Neural progenitor cell (in vitro differentiated cells): ENCODE measurements at regions not wholly inside any gene's neighbourhood (a gene's known extent, or its start where the extent isn't known, plus 50 kb on each side); places are given as distances from the start of the nearest gene placed in this dataset.

ENCODE experiments used
- DNase-seq: peaks from one replicate; pipeline ENCODE4 v3.0.0-alpha.2; 2016; ENCODE audit warnings: low spot score
- H2AFZ ChIP-seq: fragments of 200-600 bp; sonication (generic); replicated peaks from 2 replicates; pipeline ENCODE4 v1.6.1; 2016; ENCODE audit warnings: antibody characterized with exemption
- H3F3A ChIP-seq: fragments of 200-600 bp; sonication (generic); 2 replicates; pipeline ENCODE4 v1.6.1; 2016; ENCODE audit warnings: antibody characterized with exemption, low read depth
- H3K27ac ChIP-seq: fragments of 200-600 bp; sonication (generic); 2 replicates; pipeline ENCODE4 v1.5.1; 2016; ENCODE audit warnings: mild to moderate bottlenecking
- H3K27me3 ChIP-seq: fragments of 200-600 bp; sonication (generic); 2 replicates; pipeline ENCODE4 v1.6.1; 2016; ENCODE audit warnings: mild to moderate bottlenecking, moderate library complexity
- H3K36me3 ChIP-seq: fragments of 200-600 bp; sonication (generic); 2 replicates; pipeline ENCODE4 v1.5.1; 2016
- H3K4me1 ChIP-seq: fragments of 200-600 bp; sonication (generic); 2 replicates; pipeline ENCODE4 v1.6.1; 2016; ENCODE audit warnings: mixed run types
- H3K4me2 ChIP-seq: fragments of 200-600 bp; sonication (generic); 2 replicates; pipeline ENCODE4 v1.6.1; 2016
- H3K4me3 ChIP-seq: fragments of 200-600 bp; sonication (generic); 2 replicates; pipeline ENCODE4 v1.5.1; 2016
- H3K79me2 ChIP-seq: fragments of 200-600 bp; sonication (generic); 2 replicates; pipeline ENCODE4 v1.6.1; 2016; ENCODE audit warnings: low read depth
- H3K9ac ChIP-seq: fragments of 200-600 bp; sonication (generic); 2 replicates; pipeline ENCODE4 v1.6.1; 2016
- H3K9me3 ChIP-seq: fragments of 200-600 bp; sonication (generic); 2 replicates; pipeline ENCODE4 v1.5.1; 2016; ENCODE audit warnings: low read depth
- H4K20me1 ChIP-seq: fragments of 200-600 bp; sonication (generic); 2 replicates; pipeline ENCODE4 v1.6.1; 2016; ENCODE audit warnings: low read depth
- H3K27ac Mint-ChIP-seq: 3 replicates; pipeline ENCODE4 v1.8.0; 2021; ENCODE audit warnings: mixed read lengths
- H3K27me3 Mint-ChIP-seq: 2 replicates; pipeline ENCODE4 v1.8.0; 2022; ENCODE audit warnings: low read depth, mild to moderate bottlenecking, inconsistent platforms, moderate library complexity, mixed read lengths; ENCODE audit not compliant: insufficient read depth
- H3K36me3 Mint-ChIP-seq: 3 replicates; pipeline ENCODE4 v1.8.0; 2021; ENCODE audit warnings: mixed read lengths
- H3K4me1 Mint-ChIP-seq: 3 replicates; pipeline ENCODE4 v1.8.0; 2021; ENCODE audit warnings: mixed read lengths
- H3K4me3 Mint-ChIP-seq: 3 replicates; pipeline ENCODE4 v1.8.0; 2021; ENCODE audit warnings: mild to moderate bottlenecking, moderate library complexity, mixed read lengths
- H3K9me3 Mint-ChIP-seq: 3 replicates; pipeline ENCODE4 v1.8.0; 2020; ENCODE audit warnings: mixed read lengths
- CTCF ChIP-seq: fragments of 200-600 bp; sonication (generic); IDR thresholded peaks from 2 replicates; pipeline ENCODE4 v1.5.1; 2017; ENCODE audit warnings: antibody characterized with exemption, mild to moderate bottlenecking
- EZH2 ChIP-seq: fragments of 200-600 bp; sonication (generic); IDR thresholded peaks from 2 replicates; pipeline ENCODE4 v1.6.1; 2017; ENCODE audit warnings: antibody characterized with exemption, mild to moderate bottlenecking, moderate library complexity
- EZH2phosphoT487 ChIP-seq: fragments of 200-600 bp; sonication (generic); IDR thresholded peaks from 2 replicates; pipeline ENCODE4 v1.6.1; 2017; ENCODE audit warnings: antibody characterized with exemption

DNA sequence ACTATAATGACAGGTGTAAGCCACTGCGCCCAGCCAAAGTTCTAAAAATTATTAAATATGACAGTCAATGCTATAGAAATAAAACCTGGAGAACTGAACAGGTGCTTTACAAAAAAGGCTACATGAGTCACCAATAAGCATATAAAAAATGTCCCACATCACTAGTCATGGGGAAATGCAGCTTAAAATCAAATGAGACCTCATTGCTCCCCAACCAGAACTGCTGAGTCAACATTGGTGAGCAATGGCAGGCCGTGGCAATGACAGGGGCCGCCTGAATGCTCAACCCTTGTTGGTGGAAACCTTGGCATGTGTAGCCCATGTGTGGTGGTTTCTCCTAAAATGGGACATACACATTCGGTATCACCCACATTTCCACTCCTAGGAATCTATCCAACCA lies 352.3 kb upstream of the KLF6 start:
- Histone ChIP-seq H3K36me3 (no peaks in the 10 kb centered on the region), H3K27me3 (no peaks in the 10 kb centered on the region), H3K79me2 (no peaks in the 10 kb centered on the region), H3K4me3 (no peak overlapping the region), H3K27ac (no peak overlapping the region), H2AFZ (no peak overlapping the region), H3K9me3 (no peaks in the 10 kb centered on the region), H3K9ac (no peak overlapping the region), H3K4me1 (no peaks in the 10 kb centered on the region), H3K4me2 (no peak overlapping the region), H4K20me1 (no peaks in the 10 kb centered on the region), H3F3A (no peaks in the 10 kb centered on the region)
- no peak overlapping the region for H3K27ac Mint-ChIP-seq
- H3K4me3 Mint-ChIP-seq: no peak overlapping the region
- TF ChIP-seq CTCF (no peak), EZH2phosphoT487 (no peak), EZH2 (no peak)
- peaks cover 24% of the 10 kb centered on the region for H3K9me3 Mint-ChIP-seq
- peaks cover 6% of the 10 kb centered on the region for H3K4me1 Mint-ChIP-seq
- no peak for DNase-seq
- H3K27me3 Mint-ChIP-seq: peaks cover 5% of the 10 kb centered on the region
- no peaks in the 10 kb centered on the region for H3K36me3 Mint-ChIP-seq

DNA sequence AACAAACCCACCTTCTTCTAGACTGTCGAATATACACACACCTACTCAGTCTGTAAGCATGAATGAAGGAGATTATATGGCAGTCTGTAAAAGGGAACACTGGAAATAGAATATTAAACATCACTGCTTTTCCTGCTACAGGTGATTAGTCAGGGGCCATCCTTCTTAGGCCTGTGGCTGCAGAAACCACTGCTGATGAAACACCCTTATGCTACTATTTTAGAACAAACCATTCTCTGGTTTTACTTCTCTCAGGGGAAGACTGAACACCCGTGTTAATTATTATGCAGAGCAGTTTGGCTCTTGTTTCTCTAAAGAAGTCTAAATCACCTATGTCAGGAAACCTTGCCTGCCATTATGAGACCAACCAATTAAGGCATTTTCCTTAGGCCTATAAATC lies 351.1 kb upstream of the KLF6 start:
- H3K36me3 Mint-ChIP-seq: no peaks in the 10 kb centered on the region
- Histone ChIP-seq H4K20me1 (no peaks in the 10 kb centered on the region), H3F3A (no peaks in the 10 kb centered on the region), H3K9ac (no peak overlapping the region), H3K36me3 (no peaks in the 10 kb centered on the region), H3K79me2 (no peaks in the 10 kb centered on the region), H3K4me3 (no peak overlapping the region), H3K9me3 (no peaks in the 10 kb centered on the region), H3K27ac (no peak overlapping the region), H3K27me3 (no peaks in the 10 kb centered on the region), H3K4me1 (no peaks in the 10 kb centered on the region), H2AFZ (no peak overlapping the region), H3K4me2 (no peak overlapping the region)
- no peak overlapping the region for H3K27ac Mint-ChIP-seq
- H3K4me3 Mint-ChIP-seq: no peak overlapping the region
- H3K4me1 Mint-ChIP-seq: peaks cover 6% of the 10 kb centered on the region
- no peak for TF ChIP-seq CTCF
- TF ChIP-seq EZH2: no peak
- no peak for TF ChIP-seq EZH2phosphoT487
- H3K9me3 Mint-ChIP-seq: peaks cover 14% of the 10 kb centered on the region
- peaks cover 2% of the 10 kb centered on the region for H3K27me3 Mint-ChIP-seq
- DNase-seq: no peak

GRCh38 chr10:4132216-4132556 lies 347.2 kb upstream of the KLF6 start:
- Histone ChIP-seq H3K36me3 (no peaks in the 10 kb centered on the region), H3K9ac (no peak overlapping the region), H3K4me3 (no peak overlapping the region), H3K27ac (no peak overlapping the region), H4K20me1 (no peaks in the 10 kb centered on the region), H3K4me1 (peaks cover 11% of the 10 kb centered on the region), H3K4me2 (no peak overlapping the region), H3K27me3 (no peaks in the 10 kb centered on the region), H3K79me2 (no peaks in the 10 kb centered on the region), H3K9me3 (no peaks in the 10 kb centered on the region), H2AFZ (no peak overlapping the region), H3F3A (no peaks in the 10 kb centered on the region)
- no peak for DNase-seq
- TF ChIP-seq EZH2 (no peak), CTCF (no peak), EZH2phosphoT487 (no peak)
- peaks cover 6% of the 10 kb centered on the region for H3K4me1 Mint-ChIP-seq
- no peak overlapping the region for H3K27ac Mint-ChIP-seq
- H3K4me3 Mint-ChIP-seq: no peak overlapping the region
- peaks cover 1% of the 10 kb centered on the region for H3K9me3 Mint-ChIP-seq
- H3K27me3 Mint-ChIP-seq: peaks cover 2% of the 10 kb centered on the region
- no peaks in the 10 kb centered on the region for H3K36me3 Mint-ChIP-seq
